Neural crest cell (in vitro differentiated cells): ENCODE measurements at regions not wholly inside any gene's neighbourhood (a gene's known extent, or its start where the extent isn't known, plus 50 kb on each side); places are given as distances from the start of the nearest gene placed in this dataset.
"Not testable (repeated sequence)": the region's sequence is repeated elsewhere in the genome, so short reads cannot be mapped to it uniquely, and the experiment has no call there.

ENCODE experiments used
- DNase-seq: peaks from one replicate; pipeline ENCODE4 v3.0.0; 2021; ENCODE audit warnings: low read depth, mixed read lengths, low spot score
- H3K27ac Mint-ChIP-seq: one replicate; pipeline ENCODE4 v1.8.0; 2021; ENCODE audit warnings: mild to moderate bottlenecking, mixed read lengths; ENCODE audit not compliant: unreplicated experiment
- H3K27me3 Mint-ChIP-seq: 2 replicates; pipeline ENCODE4 v1.8.0; 2021; ENCODE audit warnings: low read depth, mild to moderate bottlenecking, mixed read lengths
- H3K36me3 Mint-ChIP-seq: 2 replicates; pipeline ENCODE4 v1.8.0; 2021; ENCODE audit warnings: low read depth, mild to moderate bottlenecking, mixed read lengths
- H3K4me1 Mint-ChIP-seq: 2 replicates; pipeline ENCODE4 v1.8.0; 2021; ENCODE audit warnings: mixed read lengths
- H3K4me3 Mint-ChIP-seq: one replicate; pipeline ENCODE4 v1.8.0; 2021; ENCODE audit warnings: mild to moderate bottlenecking, mixed read lengths
- H3K9me3 Mint-ChIP-seq: 2 replicates; pipeline ENCODE4 v1.8.0; 2021; ENCODE audit warnings: mixed read lengths
- CTCF ChIP-seq: fragments of 200-600 bp; sonication (generic); conservative IDR thresholded peaks from 2 replicates; pipeline ENCODE4 v1.5.0; 2021; ENCODE audit warnings: antibody characterized with exemption, mild to moderate bottlenecking

- no peak for DNase-seq
- no peaks in the 10 kb centered on the region for H3K4me1 Mint-ChIP-seq
- no peaks in the 10 kb centered on the region for H3K27me3 Mint-ChIP-seq
- no peak overlapping the region for H3K27ac Mint-ChIP-seq
- no peaks in the 10 kb centered on the region for H3K9me3 Mint-ChIP-seq
- no peak overlapping the region for H3K4me3 Mint-ChIP-seq
- no peaks in the 10 kb centered on the region for H3K36me3 Mint-ChIP-seq
- no peak for TF ChIP-seq CTCF
These were observed 815.8 kb upstream of the ID2 start for GRCh38 chr2:7866104-7866503.

GRCh38 chr2:7866825-7867224 is 815.0 kb upstream of the ID2 start:
- no peak for TF ChIP-seq CTCF
- Mint-ChIP-seq H3K4me3 (no peak overlapping the region), H3K4me1 (no peaks in the 10 kb centered on the region), H3K27me3 (no peaks in the 10 kb centered on the region), H3K9me3 (no peaks in the 10 kb centered on the region), H3K27ac (no peak overlapping the region), H3K36me3 (no peaks in the 10 kb centered on the region)
- DNase-seq: no peak

GRCh38 chr2:7867867-7868266 is 814.0 kb upstream of the ID2 start:
- H3K9me3 Mint-ChIP-seq: no peaks in the 10 kb centered on the region
- H3K4me3 Mint-ChIP-seq: no peak overlapping the region
- no peaks in the 10 kb centered on the region for H3K36me3 Mint-ChIP-seq
- no peaks in the 10 kb centered on the region for H3K27me3 Mint-ChIP-seq
- no peaks in the 10 kb centered on the region for H3K4me1 Mint-ChIP-seq
- H3K27ac Mint-ChIP-seq: no peak overlapping the region
- no peak for DNase-seq
- no peak for TF ChIP-seq CTCF

- H3K27ac Mint-ChIP-seq: no peak overlapping the region
- no peaks in the 10 kb centered on the region for H3K9me3 Mint-ChIP-seq
- no peaks in the 10 kb centered on the region for H3K27me3 Mint-ChIP-seq
- no peak for DNase-seq
- no peak overlapping the region for H3K4me3 Mint-ChIP-seq
- no peaks in the 10 kb centered on the region for H3K4me1 Mint-ChIP-seq
- no peaks in the 10 kb centered on the region for H3K36me3 Mint-ChIP-seq
- TF ChIP-seq CTCF: no peak
These were observed 813.0 kb upstream of the ID2 start for GRCh38 chr2:7868836-7869235.

- not testable (repeated sequence) for H3K27ac Mint-ChIP-seq, H3K4me3 Mint-ChIP-seq, H3K9me3 Mint-ChIP-seq, H3K36me3 Mint-ChIP-seq, DNase-seq
- Mint-ChIP-seq H3K4me1 (peaks cover 19% of the 10 kb centered on the region), H3K27me3 (peaks cover 17% of the 10 kb centered on the region)
These were observed 805.4 kb upstream of the ID2 start for GRCh38 chr2:7876445-7876844.

GRCh38 chr2:7878266-7878665 is 803.6 kb upstream of the ID2 start:
- not testable (repeated sequence) for DNase-seq, H3K27ac Mint-ChIP-seq, H3K9me3 Mint-ChIP-seq, H3K4me3 Mint-ChIP-seq, H3K36me3 Mint-ChIP-seq
- Mint-ChIP-seq H3K27me3 (peaks cover 17% of the 10 kb centered on the region), H3K4me1 (peaks cover 19% of the 10 kb centered on the region)
